Right kidney (tissue), 1 donor: ENCODE measurements at regions not wholly inside any gene's neighbourhood (a gene's known extent, or its start where the extent isn't known, plus 50 kb on each side); places are given as distances from the start of the nearest gene placed in this dataset.

Experiments used
- DNase-seq: peaks from one replicate; pipeline ENCODE4 v3.0.0-alpha.2; 2016

DNA sequence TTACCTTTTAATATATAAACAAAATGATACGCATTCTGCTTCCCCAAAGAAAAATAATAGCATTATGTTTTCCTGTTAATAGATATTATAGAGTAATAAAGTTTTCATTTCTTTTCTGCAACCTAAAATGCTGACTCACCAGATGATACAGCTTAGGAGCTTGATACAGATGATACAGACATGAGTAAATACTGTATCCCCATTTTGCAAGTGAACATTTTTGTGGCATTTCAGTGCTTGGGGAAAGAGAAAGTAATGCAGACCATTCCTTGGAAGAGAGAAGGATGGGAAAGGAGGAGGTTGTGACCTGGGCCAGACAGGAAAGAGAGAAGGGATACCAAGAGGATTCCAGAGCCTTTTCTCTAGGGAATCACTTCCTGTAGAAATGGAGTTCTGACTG is 97.5 kb upstream of the FSHR start:
- DNase-seq = no peak

DNA sequence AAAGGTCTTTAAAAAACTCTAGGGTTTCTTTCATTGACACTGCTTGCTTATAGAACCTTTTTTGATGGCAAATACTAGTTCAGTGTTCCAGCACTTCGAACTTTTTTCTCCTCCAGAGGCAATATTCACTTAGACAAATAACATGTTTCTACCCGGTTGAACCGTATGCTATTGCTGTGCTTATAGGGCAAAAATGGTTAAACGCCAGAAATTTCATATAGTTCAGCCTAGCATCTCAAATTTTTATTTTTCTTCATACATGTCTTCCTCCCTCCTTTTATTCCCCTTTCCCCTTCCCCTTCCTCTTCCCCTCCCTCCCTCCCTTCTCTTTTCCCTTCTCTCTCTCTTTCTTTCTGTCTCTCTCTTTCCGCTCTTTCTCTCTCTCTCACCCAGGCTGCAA is 96.9 kb upstream of the FSHR start:
- no peak for DNase-seq

DNA sequence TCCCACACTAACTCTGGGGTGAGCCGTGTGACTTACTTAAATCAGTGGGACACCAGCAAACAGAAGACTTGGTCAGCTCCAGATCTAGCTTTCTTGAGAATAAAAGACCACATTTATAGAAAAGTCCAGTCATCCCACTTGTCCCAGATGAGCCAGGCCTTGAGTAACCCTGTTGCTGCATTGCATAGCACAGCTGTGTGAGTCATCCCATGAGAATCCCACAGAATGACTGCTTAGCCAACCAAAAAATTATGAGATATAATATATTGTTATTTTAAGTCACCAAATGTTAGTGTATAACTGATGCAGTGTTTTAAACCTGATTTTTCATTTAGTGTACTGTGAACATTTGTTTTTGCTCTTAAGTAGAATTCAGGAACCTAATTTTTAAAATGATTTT is 94.2 kb upstream of the FSHR start:
- no peak for DNase-seq

DNA sequence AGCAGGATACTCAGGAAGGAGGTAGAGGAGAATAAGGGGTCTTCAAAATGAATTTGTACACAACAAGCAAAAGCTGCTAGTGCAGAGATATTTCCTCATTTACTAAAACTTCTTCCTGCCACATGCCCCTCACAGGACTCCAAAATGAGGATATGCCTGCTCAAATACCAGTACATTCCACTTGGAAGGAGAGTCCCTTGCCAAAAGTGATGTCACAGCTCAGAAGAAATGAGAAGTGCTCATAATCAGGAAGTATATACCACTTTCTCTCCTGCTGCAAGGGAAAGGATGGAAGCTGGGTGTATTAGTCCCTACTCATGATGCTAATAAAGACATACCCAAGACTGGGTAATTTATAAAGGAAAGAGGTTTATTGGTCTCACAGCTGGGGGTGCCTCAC is 87.7 kb upstream of the FSHR start:
- no peak for DNase-seq

DNA sequence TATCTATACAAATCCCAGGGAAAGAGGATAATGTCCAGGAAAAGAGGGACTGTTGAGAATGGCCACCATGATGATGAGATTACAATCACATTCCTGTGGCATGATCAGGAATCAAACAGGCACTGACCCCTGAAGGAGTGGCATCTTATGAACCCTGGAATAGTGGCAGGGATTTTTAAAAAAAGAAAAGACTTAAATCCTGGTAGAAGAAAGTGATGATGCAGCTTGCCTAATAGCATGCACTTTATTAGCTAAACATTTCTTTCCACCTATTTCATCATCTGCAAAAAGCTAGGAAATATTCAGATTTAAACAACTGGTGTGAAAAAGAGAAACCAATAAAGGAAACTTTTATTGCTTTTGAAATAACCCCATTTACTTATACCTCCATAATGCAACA is 87.2 kb upstream of the FSHR start:
- DNase-seq = no peak

DNA sequence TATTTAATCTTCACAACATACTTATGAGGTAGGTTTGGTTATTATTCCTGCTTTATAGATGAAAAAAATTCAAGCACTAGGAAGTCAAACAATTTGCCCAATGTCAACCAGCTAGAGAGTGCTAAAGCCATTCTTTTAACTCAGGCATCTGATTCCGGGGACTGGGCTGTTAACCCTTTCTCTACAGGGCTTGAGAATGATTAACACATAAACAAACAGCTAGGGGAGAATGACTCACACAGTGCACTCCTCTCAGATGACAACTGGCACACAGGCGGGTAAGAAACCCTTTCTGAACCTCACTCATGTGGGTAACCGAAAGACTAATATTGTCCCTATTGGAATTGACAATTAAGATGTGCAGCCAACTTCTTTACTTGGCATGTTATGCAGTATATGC is 86.3 kb upstream of the FSHR start:
- DNase-seq = no peak

DNA sequence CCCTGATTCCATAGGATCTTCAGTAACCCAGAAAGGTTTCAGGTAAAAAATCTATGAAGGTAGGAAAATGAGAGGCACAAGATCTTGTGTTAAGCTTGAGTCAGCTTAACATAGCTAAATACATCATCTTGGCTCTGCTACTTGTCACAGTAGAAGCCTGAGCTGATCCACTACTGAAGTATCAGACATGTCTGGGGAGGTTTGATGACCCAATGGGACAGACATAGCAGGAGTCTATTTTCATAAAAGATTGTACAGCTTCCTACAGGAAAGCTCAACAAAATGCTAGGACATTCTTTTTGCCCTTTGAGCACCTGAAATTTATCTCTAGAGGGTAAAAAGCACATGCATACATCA is 84.3 kb upstream of the FSHR start:
- DNase-seq = no peak

DNA sequence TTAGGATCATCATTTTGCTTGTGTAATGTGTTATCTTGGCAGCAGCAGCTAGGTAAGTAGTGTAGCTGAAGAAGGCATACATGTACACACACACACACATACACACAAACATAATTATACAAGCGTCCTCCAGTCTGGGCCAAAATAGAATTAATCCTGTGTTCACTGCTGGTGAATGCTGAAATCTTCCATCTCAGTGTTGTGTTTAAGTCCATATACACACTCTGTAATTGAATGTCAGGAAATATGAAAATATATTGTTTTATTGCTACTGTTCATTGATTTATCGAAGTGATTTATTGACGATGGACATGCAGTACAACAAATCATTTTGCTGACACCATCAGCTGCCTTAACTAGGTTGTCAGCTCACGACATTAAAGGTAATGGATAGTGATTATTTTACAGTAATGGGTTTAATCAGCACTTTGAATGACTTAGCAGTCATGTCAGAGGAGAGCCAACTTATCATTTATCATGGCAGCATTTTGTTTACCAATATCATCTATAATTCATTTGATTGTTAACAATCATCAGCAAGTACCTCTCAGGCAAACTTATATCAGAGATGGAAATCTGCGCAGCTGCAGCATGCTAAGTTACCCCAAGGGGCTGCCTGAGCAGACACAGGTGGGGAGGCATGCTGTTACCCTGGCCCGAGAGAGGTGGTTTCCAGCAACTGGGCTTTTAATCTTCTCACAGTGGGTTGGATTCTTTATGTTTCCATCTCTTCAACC is 83.7 kb upstream of the FSHR start:
- no peak for DNase-seq

DNA sequence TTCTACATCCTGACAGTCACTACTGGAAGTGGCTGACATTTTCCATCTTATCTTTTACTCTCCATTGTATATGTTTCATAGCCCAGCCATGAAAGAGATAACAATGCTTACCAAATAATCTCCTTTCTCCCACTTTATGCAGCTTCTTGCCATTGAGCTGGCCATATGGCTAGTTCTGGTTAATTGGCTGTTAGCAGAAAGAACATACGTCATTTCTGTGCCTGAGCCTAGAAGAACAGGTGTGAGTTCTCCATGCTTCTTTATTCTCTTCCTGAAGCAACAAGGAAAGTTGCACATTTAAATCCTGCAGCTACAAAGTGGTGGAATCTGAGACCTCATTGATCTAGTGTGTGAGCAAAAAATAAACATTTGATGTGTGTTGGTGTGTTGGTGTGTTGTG is 82.0 kb upstream of the FSHR start:
- no peak for DNase-seq

DNA sequence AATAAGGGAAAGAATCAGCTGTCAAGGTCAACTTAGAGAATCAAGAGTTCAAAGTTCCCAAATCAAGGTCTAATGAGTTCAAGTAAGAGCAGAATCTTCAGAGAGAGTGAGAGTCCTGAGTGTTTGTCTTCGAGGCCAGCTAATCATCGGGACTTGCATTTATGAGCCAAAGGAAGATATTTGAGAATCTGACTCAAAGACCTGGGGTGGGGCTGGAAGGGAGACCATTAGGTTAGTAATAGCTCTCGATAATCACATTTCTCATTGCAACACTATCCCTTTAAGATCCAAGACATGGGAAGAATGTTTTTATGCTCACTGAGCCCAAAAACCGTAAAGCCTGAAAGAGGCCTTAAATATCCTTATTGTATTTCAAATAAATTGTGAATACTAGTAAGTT is 72.0 kb upstream of the FSHR start:
- DNase-seq = no peak

DNA sequence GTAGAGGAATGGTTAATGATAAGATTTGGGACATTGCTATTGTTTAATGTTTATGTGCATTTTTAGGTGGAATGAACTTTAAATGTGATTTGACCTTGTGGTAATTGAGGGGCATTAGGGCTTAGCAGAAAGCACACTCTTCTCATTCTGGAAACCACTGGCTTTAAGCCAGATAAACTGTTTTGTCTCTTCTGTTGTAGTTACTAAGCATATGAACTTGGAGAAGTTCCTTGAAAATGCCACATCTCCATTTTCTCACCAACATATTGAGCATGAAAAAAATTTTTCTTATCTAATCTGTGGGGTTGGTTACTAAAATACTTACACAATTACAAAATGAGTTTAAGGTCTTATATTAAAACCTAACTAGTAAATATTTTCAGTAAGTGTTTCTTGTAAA is 70.8 kb upstream of the FSHR start:
- DNase-seq = no peak

DNA sequence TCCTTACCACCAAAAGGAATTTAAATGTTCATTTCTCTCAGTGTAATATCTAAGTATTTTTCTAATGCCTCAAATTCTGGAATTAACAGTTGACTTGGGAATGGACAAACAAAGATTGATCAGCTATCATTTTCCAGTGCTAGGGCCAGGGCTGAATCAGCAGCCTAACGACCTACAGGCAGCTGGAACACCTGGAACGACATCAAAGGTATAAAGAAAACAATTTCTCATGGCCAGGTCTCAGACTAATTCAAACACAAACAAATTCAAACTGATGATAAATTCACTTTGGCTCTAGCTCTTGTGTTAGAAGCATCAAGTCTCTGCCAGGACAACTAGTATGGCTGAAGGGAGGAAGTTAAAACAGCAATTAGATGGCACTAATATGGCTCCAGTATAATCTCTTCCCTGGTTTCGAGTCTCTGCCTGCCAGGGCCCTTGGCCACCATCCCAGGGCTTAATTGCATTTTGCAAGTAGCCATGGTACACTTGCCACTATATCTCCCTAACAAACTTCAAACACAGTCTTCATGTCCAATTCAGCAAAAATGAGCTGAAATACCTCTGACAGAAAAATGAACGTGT is 70.2 kb upstream of the FSHR start:
- no peak for DNase-seq

DNA sequence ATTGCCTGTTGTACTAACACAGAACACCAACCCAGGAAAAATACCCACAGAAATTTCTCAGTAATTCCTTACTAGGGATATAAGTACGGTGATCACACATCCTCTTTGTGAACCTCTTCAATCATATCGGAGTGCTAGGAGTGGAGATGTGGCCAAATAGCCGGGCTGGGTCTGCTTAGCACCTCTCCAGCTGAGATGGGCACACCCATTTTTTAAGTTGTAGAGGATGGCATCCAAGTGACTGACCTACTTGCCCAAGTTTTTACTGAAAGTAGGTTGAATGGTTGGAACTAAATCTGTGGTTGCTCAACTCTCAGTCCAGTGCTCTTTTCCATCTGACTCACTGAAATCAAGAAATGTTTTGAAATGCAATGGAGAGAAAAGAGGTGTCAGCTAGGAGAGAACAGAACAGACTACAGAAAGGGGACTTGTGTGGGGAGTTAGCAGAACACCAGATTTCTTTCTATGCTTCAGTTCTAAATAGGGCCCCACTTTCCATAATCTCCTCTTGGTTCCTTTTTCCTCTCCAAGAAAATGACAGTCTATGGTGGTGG is 68.7 kb upstream of the FSHR start:
- DNase-seq = no peak

DNA sequence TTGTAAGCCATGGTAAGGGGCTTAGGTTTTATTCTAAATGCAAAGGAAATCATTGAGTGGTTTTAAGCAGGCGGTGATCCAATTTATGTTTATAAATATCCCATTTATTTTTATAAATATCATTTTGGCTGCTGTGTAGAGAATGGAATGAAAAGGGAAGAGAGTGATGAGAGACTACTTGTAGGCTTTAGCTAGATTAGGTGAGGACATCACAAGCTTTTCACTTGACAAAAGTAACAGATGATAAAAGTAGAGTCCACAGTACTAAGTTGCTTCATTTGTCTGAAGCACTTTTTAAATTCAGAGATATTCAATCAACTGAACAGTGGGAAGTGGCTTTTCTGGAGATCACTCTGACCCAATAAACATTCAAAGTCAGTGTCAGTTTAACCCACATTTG is 65.4 kb upstream of the FSHR start:
- no peak for DNase-seq

DNA sequence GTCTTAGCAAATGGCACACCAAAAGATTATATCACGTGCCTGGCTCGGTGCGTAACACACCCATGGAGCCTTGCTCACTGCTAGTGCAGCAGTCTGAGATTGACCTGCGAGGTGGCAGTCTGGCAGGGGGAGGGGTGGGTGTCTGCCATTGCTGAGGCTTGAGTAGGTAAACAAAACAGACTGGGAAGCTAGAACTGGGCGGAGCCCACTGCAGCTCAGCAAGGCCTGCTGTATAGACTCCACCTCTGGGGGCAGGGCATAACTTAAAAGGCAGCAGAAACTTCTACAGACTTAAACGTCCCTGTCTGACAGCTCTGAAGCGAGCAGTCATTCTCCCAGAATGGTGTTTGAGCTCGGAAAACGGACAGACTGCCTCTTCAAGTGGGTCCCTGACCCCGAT is 55.9 kb upstream of the FSHR start:
- no peak for DNase-seq

DNA sequence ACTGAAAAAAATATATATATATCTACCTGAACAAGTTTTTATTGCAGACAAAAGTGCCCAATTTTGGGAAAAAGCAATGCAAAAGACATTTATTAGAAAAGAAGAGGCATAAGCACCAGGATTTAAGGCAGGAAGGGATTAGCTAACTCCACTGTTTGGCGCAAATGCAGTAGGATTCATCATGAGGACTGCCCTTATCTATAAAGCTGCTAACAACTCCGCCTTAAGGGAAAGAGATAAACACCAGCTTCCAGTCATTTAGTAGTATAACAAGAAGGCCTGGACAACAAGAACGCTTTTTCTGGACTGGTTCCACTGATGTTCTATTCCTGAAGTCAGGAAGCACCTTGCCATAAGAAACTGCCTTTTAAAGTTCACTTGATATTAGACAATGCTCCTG is 52.9 kb upstream of the FSHR start:
- DNase-seq = no peak
